ENCODE measurements at regions not wholly inside any gene's neighbourhood (a gene's known extent, or its start where the extent isn't known, plus 50 kb on each side); places are given as distances from the start of the nearest gene placed in this dataset.

DNA sequence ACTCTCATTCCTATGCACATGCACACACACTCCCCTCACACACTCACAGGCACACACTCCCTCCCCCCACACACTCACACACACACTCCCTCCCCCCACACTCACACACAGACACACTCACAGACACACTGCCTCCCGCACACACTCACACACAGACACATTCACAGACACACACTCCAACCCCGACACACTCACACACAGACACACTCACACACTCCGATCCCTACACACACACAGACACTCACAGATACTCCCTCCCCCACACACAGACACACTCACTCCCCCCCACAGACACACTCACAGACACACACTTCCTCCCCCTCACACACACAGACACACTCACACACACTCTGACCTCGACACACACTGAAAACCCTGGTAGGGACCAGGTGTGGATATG lies 176.2 kb downstream of the TFAP2C start:
- DNase-seq: no peak

DNA sequence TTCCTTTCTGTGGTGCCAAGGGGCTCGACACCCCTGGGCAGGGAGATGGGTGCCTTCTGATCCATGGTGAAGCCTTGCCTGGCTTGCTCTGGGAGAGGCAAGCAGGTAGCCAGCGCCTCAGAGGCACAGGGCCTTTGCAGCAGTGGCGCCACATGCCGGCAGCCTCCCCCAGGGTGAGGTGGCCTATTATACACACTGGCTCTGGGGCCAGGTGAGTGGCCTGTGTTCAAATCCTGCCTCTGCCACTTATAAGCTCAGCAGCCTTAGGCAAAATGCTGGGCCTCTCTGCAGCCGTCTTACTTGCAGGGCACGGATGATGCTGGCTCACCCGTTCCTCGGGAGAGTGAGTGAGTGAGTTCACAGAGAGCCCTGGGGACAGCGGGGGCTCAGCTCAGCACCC lies 176.9 kb downstream of the TFAP2C start:
- no peak for DNase-seq

DNA sequence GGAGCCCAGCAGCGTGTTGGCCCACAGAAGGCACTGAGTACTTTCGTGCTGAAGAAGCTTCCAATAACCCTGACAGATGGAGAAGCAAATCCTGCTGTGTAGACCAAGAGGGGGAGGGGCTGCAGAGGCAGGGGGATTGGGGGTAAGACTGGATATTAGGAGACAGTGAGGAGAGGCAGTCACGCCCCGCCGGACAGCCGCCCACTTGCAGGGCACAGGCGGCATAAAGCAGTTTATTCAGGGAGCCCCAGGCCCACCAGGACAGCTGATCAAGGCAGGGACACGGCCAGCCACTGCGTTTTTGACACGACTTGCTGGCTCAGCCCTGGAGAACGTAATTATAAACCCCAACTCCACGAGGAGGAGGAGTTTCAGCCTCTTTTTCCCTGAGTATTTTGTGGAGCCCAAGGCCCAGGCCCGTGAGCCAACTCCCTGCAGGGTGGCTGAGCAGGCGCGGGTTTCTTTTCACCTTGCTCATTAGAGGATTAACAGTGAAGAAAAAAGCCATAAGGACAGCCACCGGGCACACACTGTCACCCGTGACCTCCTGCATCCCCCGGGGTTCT lies 177.9 kb downstream of the TFAP2C start:
- DNase-seq: no peak

GRCh38 chr20:56808117-56808725 lies 179.1 kb downstream of the TFAP2C start:
- DNase-seq: no peak

GRCh38 chr20:56808732-56809131 lies 179.6 kb downstream of the TFAP2C start:
- no peak for DNase-seq

DNA sequence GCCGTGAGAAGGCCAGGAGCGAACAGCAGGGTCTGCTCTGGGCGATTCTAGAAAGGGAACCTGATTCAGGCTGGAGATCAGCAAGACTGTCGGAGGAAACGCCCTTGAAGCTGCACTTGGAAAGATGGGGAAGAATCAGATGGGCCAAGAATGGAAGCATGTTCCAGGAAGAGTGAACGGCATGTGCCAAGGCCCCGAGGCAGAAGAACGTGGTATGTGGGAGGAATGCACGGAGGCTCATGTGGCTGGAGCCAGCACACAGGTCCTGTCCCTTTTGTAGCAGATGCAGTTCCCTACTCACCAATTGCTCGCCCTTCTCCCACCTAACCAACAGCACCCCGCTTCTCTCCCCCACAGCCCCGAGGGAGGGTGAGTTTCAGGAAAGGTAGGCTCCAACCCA lies 180.6 kb downstream of the TFAP2C start:
- no peak for DNase-seq

GRCh38 chr20:56810141-56810540 lies 181.0 kb downstream of the TFAP2C start:
- DNase-seq: no peak

DNA sequence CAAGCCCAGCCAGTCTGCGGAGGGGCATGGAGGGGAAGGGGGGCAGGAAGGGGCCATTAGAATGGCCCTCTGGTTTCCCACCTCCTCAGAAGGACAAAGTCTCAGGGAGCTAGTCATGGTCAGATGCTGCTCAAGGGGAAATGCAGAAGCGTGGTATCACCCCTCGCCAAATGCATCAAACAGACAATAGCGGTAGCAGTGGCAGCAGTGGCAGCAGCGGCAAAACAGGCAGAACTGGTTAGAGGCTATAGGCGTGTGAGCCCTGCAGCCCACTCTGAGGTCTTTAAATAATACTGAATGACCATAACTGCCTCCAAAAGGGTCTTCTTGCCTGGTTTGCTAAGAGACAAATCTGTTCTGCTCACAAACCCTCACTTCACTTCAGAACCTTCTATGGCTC lies 186.7 kb downstream of the TFAP2C start:
- no peak for DNase-seq

DNA sequence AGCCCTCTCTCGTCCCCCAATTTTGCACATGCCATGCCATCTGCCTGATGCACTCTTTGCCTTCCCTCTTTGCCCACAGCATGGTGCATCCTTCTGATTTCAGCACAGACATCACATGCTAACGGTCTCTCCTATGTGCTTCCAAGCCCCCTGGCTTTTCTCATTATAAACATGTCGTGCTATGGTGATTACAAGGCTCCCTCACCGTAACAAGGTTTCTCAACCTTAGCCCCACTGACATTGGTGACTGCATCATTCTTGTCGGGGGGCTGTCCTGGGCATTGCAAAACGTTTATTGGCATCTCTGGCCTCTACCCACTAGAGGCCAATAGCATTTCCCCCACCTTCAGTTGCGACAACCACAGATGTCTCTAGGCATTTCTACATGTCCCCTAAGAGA lies 187.2 kb downstream of the TFAP2C start:
- no peak for DNase-seq

DNA sequence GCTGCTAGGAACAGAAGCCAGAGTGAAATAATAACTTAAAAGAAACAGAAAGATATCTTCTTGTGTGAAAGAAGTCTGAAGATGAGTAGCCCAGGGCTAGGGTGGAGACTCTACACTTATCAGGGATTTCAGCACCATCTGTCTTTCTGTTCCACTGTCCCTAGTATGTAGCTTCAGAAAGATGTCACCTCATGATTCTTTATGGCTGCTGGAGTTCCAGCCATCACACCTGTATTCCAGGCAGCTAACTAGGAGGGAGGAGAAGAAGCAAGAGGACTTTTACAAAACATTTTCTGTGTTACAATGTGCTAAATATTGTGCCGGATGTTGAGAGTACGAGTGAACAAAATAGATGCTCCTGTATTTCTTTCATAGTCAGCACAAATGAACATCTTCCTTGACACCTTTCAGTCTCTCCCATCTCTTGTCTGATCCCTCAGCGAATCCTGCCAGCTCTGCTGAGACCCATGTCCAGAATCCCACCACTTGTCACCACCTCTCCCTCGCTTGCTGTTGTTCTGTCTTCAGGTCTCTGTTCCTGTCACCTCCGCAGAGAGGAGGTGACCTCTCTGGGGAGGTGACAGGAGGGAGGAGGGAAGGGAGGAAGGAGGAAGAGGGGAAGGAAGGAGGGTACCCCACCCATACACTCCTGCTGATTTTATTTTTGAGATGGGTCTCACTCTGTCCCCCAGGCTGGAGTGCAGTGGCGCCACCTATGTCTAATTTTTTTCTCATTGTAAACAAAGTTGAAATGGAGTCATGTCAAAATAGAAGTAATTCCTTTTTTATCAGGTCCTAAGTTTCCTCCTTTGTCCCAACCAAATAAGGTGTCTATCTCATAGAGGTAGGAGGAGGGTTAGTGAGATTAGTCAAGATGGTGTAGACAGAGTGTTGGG lies 188.9 kb downstream of the TFAP2C start:
- no peak for DNase-seq

GRCh38 chr20:56820984-56821383 lies 191.9 kb downstream of the TFAP2C start:
- DNase-seq: no peak

DNA sequence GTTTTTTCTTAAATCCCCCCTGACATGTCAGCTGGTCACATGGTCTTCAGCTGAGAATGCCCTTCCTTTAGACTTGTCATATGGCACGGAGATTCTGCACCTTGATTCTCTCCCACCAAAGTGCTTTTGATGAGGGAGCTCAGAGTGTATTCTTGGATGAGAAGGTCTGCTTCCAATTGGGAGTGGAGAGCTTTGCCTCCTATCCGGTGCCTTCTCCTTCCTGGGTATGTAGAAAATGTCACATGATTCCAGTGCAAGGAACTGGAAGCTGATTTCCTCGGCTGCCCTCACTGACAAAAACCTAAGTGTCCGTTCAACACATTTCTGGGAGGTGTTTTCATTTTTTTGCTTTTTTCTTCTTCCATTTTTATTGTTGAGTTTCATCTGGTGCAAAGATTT lies 197.2 kb downstream of the TFAP2C start:
- DNase-seq: no peak

DNA sequence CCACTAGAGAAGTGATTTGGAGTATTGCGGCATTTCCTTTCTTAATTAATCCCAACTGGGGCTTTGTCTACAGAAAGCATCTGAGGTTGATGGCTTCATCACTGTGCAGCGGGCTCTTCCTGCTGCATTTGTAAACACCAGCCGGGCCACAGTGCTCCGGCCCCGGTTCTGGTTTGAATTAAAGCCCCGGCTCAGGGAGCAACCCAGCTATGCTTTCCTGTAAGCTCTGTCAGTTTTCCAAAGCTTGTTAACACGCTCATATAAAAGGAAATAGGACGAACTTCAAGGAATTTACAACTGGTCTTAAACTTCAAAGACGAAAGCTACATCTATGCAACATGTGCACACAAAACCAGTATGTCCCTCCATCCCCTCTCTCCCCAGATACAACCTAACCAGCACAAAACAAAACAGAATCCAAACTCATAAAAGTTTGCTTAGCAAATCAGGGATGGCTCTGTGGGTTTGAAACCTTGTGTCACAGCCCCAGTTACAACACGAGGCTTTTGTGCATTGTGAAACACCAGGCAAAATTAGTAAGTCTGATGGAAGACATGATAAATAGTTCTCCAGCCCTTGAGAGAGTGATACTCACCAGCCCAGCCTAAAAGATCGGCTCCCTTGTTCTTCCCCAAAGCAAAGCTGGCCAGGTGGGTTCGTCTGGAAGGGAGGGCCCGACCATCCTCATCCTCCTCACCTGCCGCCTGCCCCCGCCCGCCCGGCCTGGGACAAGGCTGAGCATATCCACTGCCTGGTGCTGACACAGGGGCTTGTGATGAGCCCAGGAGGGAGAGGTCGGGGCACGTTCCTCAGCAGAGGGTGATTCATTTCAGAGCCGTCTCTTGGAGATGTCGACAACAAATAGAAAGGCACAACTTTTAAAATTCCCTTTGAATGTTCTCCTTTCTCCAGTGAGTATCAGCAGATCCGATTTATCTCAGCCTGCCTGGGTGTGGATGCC lies 197.9 kb downstream of the TFAP2C start:
- DNase-seq: no peak

GRCh38 chr20:56827763-56828162 lies 198.7 kb downstream of the TFAP2C start:
- no peak for DNase-seq

DNA sequence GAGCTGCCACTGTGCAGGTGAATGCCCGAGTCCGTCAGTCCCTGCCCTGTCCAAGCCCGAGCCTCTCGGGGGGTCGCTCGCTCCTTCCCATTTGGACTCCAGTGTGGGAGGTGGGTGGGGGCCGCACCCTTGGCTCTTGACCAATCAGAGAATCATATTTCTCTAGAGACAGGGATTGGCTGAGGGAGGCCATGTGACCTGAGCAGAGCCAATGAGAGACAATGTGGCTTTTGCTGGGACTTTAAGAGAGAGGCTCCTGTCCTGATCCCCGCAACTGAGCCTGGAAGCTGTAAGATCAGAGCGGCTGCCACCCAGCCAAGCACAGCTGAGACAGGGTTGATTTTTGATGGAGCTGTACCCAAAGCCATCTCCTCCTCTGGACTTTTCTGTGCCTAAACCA lies 199.3 kb downstream of the TFAP2C start:
- DNase-seq: no peak

DNA sequence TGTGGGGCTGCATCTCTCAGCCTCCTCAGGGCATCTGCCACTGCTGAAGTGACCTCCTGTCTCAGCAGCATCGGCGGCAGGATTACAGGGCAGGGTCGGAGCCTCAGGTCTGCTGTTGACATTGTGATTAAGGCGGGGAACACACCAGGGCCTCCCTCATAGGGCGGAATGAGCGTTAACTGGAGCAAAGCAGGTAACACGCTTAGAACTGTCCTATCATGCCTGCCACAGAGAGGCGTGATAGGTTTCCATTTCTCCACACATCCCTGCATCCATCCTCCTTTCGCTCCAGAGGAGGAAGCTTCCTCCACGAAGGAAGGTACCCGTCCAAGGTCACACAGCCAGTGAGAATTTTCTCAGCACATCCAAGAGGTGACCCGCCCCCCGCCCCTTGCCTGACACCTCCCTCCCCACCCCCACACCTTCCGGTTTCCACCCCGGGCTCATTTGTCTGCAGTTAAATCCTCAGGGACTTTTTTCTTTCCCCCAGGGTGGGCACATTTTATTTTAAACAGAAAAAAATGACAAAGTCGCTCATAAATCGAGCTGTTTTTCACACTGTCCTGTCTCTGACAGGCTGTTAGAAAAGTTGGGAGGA lies 200.8 kb downstream of the TFAP2C start:
- no peak for DNase-seq

GRCh38 chr20:56831795-56832194 lies 202.7 kb downstream of the TFAP2C start:
- DNase-seq: no peak

DNA sequence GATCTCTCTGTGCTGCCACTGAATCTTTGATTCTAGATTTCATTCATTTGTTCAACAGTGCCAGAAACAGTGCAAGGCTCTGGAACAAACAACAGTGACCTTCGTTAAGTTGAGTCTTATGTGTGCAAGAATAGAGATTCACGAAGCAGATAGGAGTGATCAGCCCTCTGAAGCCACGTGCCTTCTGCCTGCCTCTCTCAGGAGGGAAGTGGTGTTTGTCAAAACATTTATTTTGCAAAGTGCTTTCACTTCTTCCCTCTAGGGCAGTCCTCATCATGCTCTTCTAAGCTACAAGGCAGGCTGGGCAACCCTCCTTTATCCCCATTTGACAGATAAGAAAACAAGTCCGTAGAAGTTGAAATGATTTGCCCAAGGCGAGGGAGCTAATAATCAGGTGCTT lies 204.3 kb downstream of the TFAP2C start:
- DNase-seq: no peak

- no peak for DNase-seq
These were observed 206.9 kb downstream of the TFAP2C start for GRCh38 chr20:56835829-56836550.

DNA sequence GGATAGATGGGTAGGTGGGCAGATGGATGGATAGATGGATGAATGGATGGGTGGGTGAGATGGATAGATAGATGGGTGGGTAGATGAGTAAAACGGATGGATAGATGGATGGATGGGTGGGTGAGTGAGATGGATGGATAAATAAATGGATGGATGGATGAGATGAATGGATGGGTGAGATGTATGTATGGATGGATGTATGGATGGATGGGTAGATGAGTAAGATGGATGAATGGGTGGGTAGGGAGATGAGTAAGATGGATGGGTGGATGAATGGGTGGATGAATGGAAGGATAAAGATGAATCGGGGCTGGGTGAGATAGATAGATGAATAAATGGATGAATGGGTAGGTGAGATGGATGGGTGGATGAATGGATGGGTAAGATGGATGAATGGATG lies 210.1 kb downstream of the TFAP2C start:
- no peak for DNase-seq

- no peak for DNase-seq
These were observed 210.7 kb downstream of the TFAP2C start for GRCh38 chr20:56839786-56840185.

DNA sequence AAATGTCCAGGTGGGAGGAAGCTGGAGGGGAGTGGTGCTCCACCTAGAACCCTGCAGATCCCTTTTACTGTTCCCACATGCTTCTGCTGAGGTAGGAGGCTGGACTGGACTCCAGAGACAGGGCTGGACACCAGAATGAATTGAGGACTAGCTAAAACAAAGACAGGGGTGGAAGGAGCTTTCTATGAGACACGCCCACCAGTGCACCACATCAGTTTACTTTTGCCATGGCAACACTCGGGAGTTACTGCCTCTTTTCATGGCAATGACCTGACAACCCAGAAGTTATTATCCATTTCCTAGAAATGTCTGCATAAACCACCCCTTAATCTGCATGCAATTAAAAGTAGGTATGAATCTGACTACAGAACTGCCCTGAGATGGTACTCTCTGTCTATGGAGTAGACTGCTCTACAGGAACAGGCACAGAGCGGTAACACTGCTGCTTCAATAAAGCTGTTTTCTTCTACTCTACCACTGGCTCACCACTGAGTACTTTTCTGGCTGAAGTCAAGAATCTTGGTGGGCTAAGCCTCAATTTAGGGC lies 211.7 kb downstream of the TFAP2C start:
- DNase-seq: no peak

All from CD4-positive, alpha-beta T cell treated with Interleukin-17A for 1 hour (primary cell).